H4 (cell line): ENCODE measurements at regions not wholly inside any gene's neighbourhood (a gene's known extent, or its start where the extent isn't known, plus 50 kb on each side); places are given as distances from the start of the nearest gene placed in this dataset.

Experiments used
- DNase-seq: peaks from one replicate; pipeline ENCODE4 v3.0.0-alpha.2; 2015; ENCODE audit warnings: low spot score

- DNase-seq = no peak
Measured at GRCh38 chr5:173527671-173528070, 88.8 kb downstream of the BOD1 start.

GRCh38 chr5:173524136-173524535, 92.3 kb downstream of the BOD1 start:
- no peak for DNase-seq

- no peak for DNase-seq
Measured at GRCh38 chr5:173523388-173523787, 93.1 kb downstream of the BOD1 start.

GRCh38 chr5:173522518-173522917, 93.9 kb downstream of the BOD1 start:
- DNase-seq = no peak

- DNase-seq = no peak
Measured at GRCh38 chr5:173518856-173519255, 97.6 kb downstream of the BOD1 start.

- DNase-seq = no peak
Measured at GRCh38 chr5:173517648-173518047, 98.8 kb downstream of the BOD1 start.

GRCh38 chr5:173515526-173515925, 100.9 kb downstream of the BOD1 start:
- DNase-seq = peak; percentile 21

GRCh38 chr5:173514661-173515060, 101.8 kb downstream of the BOD1 start:
- DNase-seq = no peak

GRCh38 chr5:173513521-173513991, 102.9 kb downstream of the BOD1 start:
- DNase-seq = no peak

- no peak for DNase-seq
Measured at GRCh38 chr5:173512637-173513435, 103.6 kb downstream of the BOD1 start.

GRCh38 chr5:173509060-173509459, 107.4 kb downstream of the BOD1 start:
- no peak for DNase-seq

GRCh38 chr5:173507171-173507570, 109.3 kb downstream of the BOD1 start:
- no peak for DNase-seq

GRCh38 chr5:173505634-173506033, 110.8 kb downstream of the BOD1 start:
- no peak for DNase-seq

GRCh38 chr5:173501922-173502321, 114.5 kb downstream of the BOD1 start:
- DNase-seq = no peak

GRCh38 chr5:173501271-173501670, 115.2 kb downstream of the BOD1 start:
- DNase-seq = no peak

- no peak for DNase-seq
Measured at GRCh38 chr5:173500213-173500560, 116.3 kb downstream of the BOD1 start.

- DNase-seq = no peak
Measured at GRCh38 chr5:173499471-173500212, 116.8 kb downstream of the BOD1 start.

- DNase-seq = no peak
Measured at GRCh38 chr5:173498739-173499470, 117.5 kb downstream of the BOD1 start.

GRCh38 chr5:173498286-173498685, 118.2 kb downstream of the BOD1 start:
- no peak for DNase-seq

- no peak for DNase-seq
Measured at GRCh38 chr5:173497685-173498084, 118.8 kb downstream of the BOD1 start.

GRCh38 chr5:173496883-173497255, 119.6 kb downstream of the BOD1 start:
- no peak for DNase-seq

- no peak for DNase-seq
Measured at GRCh38 chr5:173496129-173496882, 120.1 kb downstream of the BOD1 start.
